HK-2 (cell line): ENCODE measurements at regions not wholly inside any gene's neighbourhood (a gene's known extent, or its start where the extent isn't known, plus 50 kb on each side); places are given as distances from the start of the nearest gene placed in this dataset.
"Not testable (repeated sequence)": the region's sequence is repeated elsewhere in the genome, so short reads cannot be mapped to it uniquely, and the experiment has no call there.

Experiments used
- DNase-seq: peaks from one replicate; pipeline ENCODE4 v3.0.0-alpha.2; 2018; ENCODE audit not compliant: unreplicated experiment

- no peak for DNase-seq
Observed at GRCh38 chr6:76682842-76683241, 610.4 kb upstream of the IMPG1 start.

GRCh38 chr6:76681781-76682180 lies 609.3 kb upstream of the IMPG1 start:
- DNase-seq = no peak

- DNase-seq = no peak
Observed at GRCh38 chr6:76677017-76677416, 604.6 kb upstream of the IMPG1 start.

- no peak for DNase-seq
Observed at GRCh38 chr6:76671751-76672150, 599.3 kb upstream of the IMPG1 start.

GRCh38 chr6:76644231-76644630 lies 571.8 kb upstream of the IMPG1 start:
- DNase-seq = no peak

- DNase-seq = no peak
Observed at GRCh38 chr6:76639941-76640340, 567.5 kb upstream of the IMPG1 start.

- DNase-seq = no peak
Observed at GRCh38 chr6:76634695-76635094, 562.2 kb upstream of the IMPG1 start.

GRCh38 chr6:76633259-76633658 lies 560.8 kb upstream of the IMPG1 start:
- no peak for DNase-seq

- DNase-seq = no peak
Observed at GRCh38 chr6:76631622-76632021, 559.2 kb upstream of the IMPG1 start.

GRCh38 chr6:76615395-76615794 lies 542.9 kb upstream of the IMPG1 start:
- DNase-seq = no peak

- no peak for DNase-seq
Observed at GRCh38 chr6:76612954-76613353, 540.5 kb upstream of the IMPG1 start.

GRCh38 chr6:76609160-76609559 lies 536.7 kb upstream of the IMPG1 start:
- DNase-seq = no peak

GRCh38 chr6:76594109-76594508 lies 521.6 kb upstream of the IMPG1 start:
- DNase-seq = no peak

GRCh38 chr6:76593668-76594067 lies 521.2 kb upstream of the IMPG1 start:
- DNase-seq = no peak

- no peak for DNase-seq
Observed at GRCh38 chr6:76592566-76592965, 520.1 kb upstream of the IMPG1 start.

GRCh38 chr6:76587271-76587670 lies 514.8 kb upstream of the IMPG1 start:
- no peak for DNase-seq

GRCh38 chr6:76584121-76584520 lies 511.7 kb upstream of the IMPG1 start:
- no peak for DNase-seq

- no peak for DNase-seq
Observed at GRCh38 chr6:76578746-76579145, 506.3 kb upstream of the IMPG1 start.

GRCh38 chr6:76574746-76575145 lies 502.3 kb upstream of the IMPG1 start:
- DNase-seq = no peak

GRCh38 chr6:76565932-76566331 lies 493.5 kb upstream of the IMPG1 start:
- DNase-seq = no peak

GRCh38 chr6:76562371-76562770 lies 489.9 kb upstream of the IMPG1 start:
- not testable (repeated sequence) for DNase-seq

- DNase-seq = not testable (repeated sequence)
Observed at GRCh38 chr6:76560851-76561755, 488.6 kb upstream of the IMPG1 start.

GRCh38 chr6:76553256-76553655 lies 480.8 kb upstream of the IMPG1 start:
- no peak for DNase-seq

- DNase-seq = no peak
Observed at GRCh38 chr6:76552268-76552667, 479.8 kb upstream of the IMPG1 start.
